ENCODE measurements at regions not wholly inside any gene's neighbourhood (a gene's known extent, or its start where the extent isn't known, plus 50 kb on each side); places are given as distances from the start of the nearest gene placed in this dataset.

- Histone ChIP-seq H3K9me3 (peaks cover 0 to 5% (median 0%) of the 10 kb centered on the region in 11 donors), H3K36me3 (no peaks in the 10 kb centered on the region), H3K4me1 (peaks cover 3 to 27% (median 18%) of the 10 kb centered on the region in 9 donors), H3K4me3 (no peak overlapping the region), H3K27me3 (no peaks in the 10 kb centered on the region), H3K27ac (peak overlapping the region in 5 of 10 donors; percentile 60 to 83 (median 73))
- ATAC-seq (no peak), DNase-seq (no peak)
- intact Hi-C loops (cut with DNase I): no loop called here
- WGBS, 2 donors: 64 to 65% methylated on average over 3 of the region's 3 CpGs
- TF ChIP-seq CTCF (IDR thresholded peaks at IDR 0.05): no peak
These were observed 251.1 kb downstream of the DAD1 start for GRCh38 chr14:22337938-22338337.

DNA sequence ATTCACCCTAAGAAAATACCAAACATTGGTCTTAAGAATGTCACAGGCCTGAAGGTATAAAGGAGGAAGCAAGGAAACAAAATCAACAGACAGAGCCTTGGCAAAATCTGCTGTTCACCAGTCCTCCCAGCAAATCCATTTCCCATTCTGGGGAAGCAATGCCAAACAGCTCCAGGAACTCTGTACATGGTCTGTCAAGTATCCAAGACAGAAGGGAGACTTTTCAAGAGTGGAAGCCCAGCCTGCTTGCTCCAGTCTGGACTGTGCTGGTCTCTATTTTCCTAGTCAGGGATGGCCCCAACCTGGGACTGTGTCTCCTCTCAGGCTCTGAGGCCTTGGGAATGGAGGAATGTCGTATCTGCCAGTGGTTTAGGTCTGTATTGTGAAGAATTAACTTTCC lies 251.5 kb downstream of the DAD1 start:
- H3K36me3 ChIP-seq: no peaks in the 10 kb centered on the region
- H3K9me3 ChIP-seq: peaks cover 0 to 3% (median 0%) of the 10 kb centered on the region in 11 donors
- no peaks in the 10 kb centered on the region for H3K27me3 ChIP-seq
- intact Hi-C loops (cut with DNase I): no loop called here
- no peak overlapping the region for H3K4me3 ChIP-seq
- peaks cover 3 to 27% (median 18%) of the 10 kb centered on the region in 9 donors for H3K4me1 ChIP-seq
- DNase-seq (no peak), ATAC-seq (no peak)
- 80 to 91% methylated on average over 1 of the region's 1 CpG for WGBS, 2 donors
- TF ChIP-seq CTCF (IDR thresholded peaks at IDR 0.05): no peak
- peak overlapping the region in 1 of 10 donors; percentile 83 for H3K27ac ChIP-seq

- no peak for TF ChIP-seq CTCF (IDR thresholded peaks at IDR 0.05)
- Histone ChIP-seq H3K36me3 (no peaks in the 10 kb centered on the region), H3K9me3 (no peaks in the 10 kb centered on the region), H3K4me1 (peaks cover 3 to 27% (median 18%) of the 10 kb centered on the region in 9 donors), H3K27me3 (no peaks in the 10 kb centered on the region), H3K27ac (no peak overlapping the region), H3K4me3 (no peak overlapping the region)
- no peak for DNase-seq
- WGBS, 2 donors: 92 to 95% methylated on average over 6 of the region's 6 CpGs
- intact Hi-C loops (cut with DNase I): no loop called here
- no peak for ATAC-seq
These were observed 253.0 kb downstream of the DAD1 start for GRCh38 chr14:22336031-22336430.

DNA sequence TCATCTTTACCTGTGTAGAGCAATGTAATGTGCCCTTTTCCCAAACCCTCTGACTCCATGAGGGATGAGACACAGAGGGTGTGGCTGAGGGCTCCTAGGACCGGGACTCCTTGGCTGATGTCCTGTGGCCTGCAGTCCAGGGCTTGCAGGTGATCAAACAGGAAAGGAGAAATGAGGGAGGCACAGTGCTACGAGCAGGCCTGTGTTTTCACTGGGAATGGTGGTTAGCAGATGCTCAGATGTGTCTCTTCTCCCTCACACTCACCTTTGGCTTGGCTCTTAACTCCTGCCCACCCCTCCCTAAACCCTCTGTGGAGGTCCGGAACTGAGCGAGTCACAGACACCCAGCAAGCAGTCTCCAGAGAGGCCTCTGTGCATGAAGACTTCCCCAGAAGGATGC lies 254.4 kb downstream of the DAD1 start:
- H3K9me3 ChIP-seq: peaks cover 0 to 7% (median 3%) of the 10 kb centered on the region in 11 donors
- ATAC-seq: no peak
- no peak for DNase-seq
- whole genome bisulfite sequencing, 2 donors: 79% methylated on average over 4 of the region's 4 CpGs
- H3K36me3 ChIP-seq: no peaks in the 10 kb centered on the region
- peaks cover 3 to 24% (median 18%) of the 10 kb centered on the region in 9 donors for H3K4me1 ChIP-seq
- no peak for TF ChIP-seq CTCF (IDR thresholded peaks at IDR 0.05)
- H3K27me3 ChIP-seq: no peaks in the 10 kb centered on the region
- H3K27ac ChIP-seq: no peak overlapping the region
- no peak overlapping the region for H3K4me3 ChIP-seq
- intact Hi-C loops (cut with DNase I): no loop called here
